Transverse colon (tissue), 3 donors: ENCODE measurements at regions not wholly inside any gene's neighbourhood (a gene's known extent, or its start where the extent isn't known, plus 50 kb on each side); places are given as distances from the start of the nearest gene placed in this dataset.
"Not testable (repeated sequence)": the region's sequence is repeated elsewhere in the genome, so short reads cannot be mapped to it uniquely, and the experiment has no call there.

Source experiments
- EP300 ChIP-seq: sonication (generic); formaldehyde crosslinking; IDR thresholded peaks from one replicate; pipeline ENCODE4 v1.6.1; 2017; ENCODE audit warnings: antibody characterized with exemption, low read depth
- POLR2AphosphoS5 ChIP-seq, 3 donors: sonication (generic); formaldehyde crosslinking; IDR thresholded peaks; one replicate each; pipeline ENCODE4 v1.6.1; 2016; ENCODE audit warnings: antibody characterized with exemption in 3 of 3

DNA sequence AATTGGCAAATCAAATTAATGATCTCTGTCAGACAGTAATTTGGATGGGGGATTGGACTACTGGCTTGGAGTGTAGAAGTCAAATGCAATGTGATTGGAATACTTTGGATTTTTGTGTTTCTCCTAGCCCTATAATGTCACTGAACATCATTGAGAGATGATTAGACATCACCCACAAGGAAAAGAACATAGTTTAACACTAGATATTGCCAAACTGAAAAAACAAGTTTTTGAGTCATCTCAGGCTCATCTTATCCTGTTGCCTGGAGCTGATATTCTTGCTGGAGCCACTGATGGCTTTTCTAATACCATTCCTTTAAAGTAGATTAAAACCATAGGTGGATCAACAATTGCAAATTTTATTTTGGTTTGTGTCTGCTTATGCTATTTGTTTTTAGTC lies 76.7 kb downstream of the HSFY2 start:
- TF ChIP-seq EP300; POLR2AphosphoS5 (IDR thresholded peaks at IDR 0.05): not testable (repeated sequence)
